Keratinocyte (primary cell): ENCODE measurements at regions not wholly inside any gene's neighbourhood (a gene's known extent, or its start where the extent isn't known, plus 50 kb on each side); places are given as distances from the start of the nearest gene placed in this dataset.

Experiments
- DNase-seq: peaks from one replicate; pipeline ENCODE4 v3.0.0-alpha.2; 2011; ENCODE audit warnings: low read depth, missing footprints, low spot score
- FAIRE-seq: peaks from 2 replicates; lab custom pipeline; 2011; peaks lifted over from hg19 to GRCh38; lab: Jason Lieb, UNC
- H2AFZ ChIP-seq: 2 replicates; pipeline ENCODE4 v1.6.0; 2012; ENCODE audit warnings: low read length, control low read depth, inconsistent platforms; ENCODE audit not compliant: control insufficient read depth
- H3K27ac ChIP-seq: 2 replicates; pipeline ENCODE4 v1.5.1; 2011; ENCODE audit warnings: low read length; ENCODE audit not compliant: control insufficient read depth, insufficient read depth
- H3K27me3 ChIP-seq: 3 replicates; pipeline ENCODE4 v1.6.0; 2011; ENCODE audit warnings: low read length; ENCODE audit not compliant: control insufficient read depth, insufficient read depth; ENCODE audit errors: extremely low read depth
- H3K36me3 ChIP-seq, 2 experiments: 2 replicates in 1 of 2; 3 replicates in 1 of 2; pipeline ENCODE4 v1.5.1; 2011; ENCODE audit warnings: low read length in 2 of 2, mild to moderate bottlenecking in 1 of 2; ENCODE audit not compliant: control insufficient read depth in 2 of 2, insufficient read depth in 2 of 2; ENCODE audit errors: extremely low read depth in 1 of 2
- H3K4me1 ChIP-seq: 3 replicates; pipeline ENCODE4 v1.5.1; 2011; ENCODE audit warnings: low read length; ENCODE audit not compliant: control insufficient read depth, insufficient read depth; ENCODE audit errors: extremely low read depth
- H3K4me2 ChIP-seq: 3 replicates; pipeline ENCODE4 v1.6.0; 2011; ENCODE audit warnings: low read depth, low read length; ENCODE audit not compliant: control insufficient read depth, insufficient read depth; ENCODE audit errors: extremely low read depth
- H3K4me3 ChIP-seq, 3 experiments: fragments of 200-600 bp in 1 of 3; sonication (generic) in 1 of 3; 2 replicates in 2 of 3; 3 replicates in 1 of 3; pipeline ENCODE4 v1.5.1; 2011 to 2016; ENCODE audit warnings: low read length in 3 of 3, mild to moderate bottlenecking in 3 of 3, control low read depth in 2 of 3, inconsistent platforms in 1 of 3, low read depth in 1 of 3, mixed read lengths in 1 of 3, mixed run types in 1 of 3, moderate library complexity in 1 of 3; ENCODE audit not compliant: control insufficient read depth in 2 of 3, insufficient read depth in 2 of 3; ENCODE audit errors: extremely low read depth in 1 of 3
- H3K79me2 ChIP-seq: 2 replicates; pipeline ENCODE4 v1.6.0; 2012; ENCODE audit warnings: low read length; ENCODE audit not compliant: control insufficient read depth, insufficient read depth
- H3K9ac ChIP-seq: 3 replicates; pipeline ENCODE4 v1.6.0; 2011; ENCODE audit warnings: low read length; ENCODE audit not compliant: control insufficient read depth, insufficient read depth; ENCODE audit errors: extremely low read depth
- H3K9me1 ChIP-seq: 3 replicates; pipeline ENCODE4 v1.6.0; 2011; ENCODE audit warnings: low read length; ENCODE audit not compliant: control insufficient read depth, insufficient read depth; ENCODE audit errors: extremely low read depth
- H3K9me3 ChIP-seq: 2 replicates; pipeline ENCODE4 v1.5.1; 2012; ENCODE audit warnings: low read depth, low read length; ENCODE audit not compliant: control insufficient read depth
- H4K20me1 ChIP-seq: 3 replicates; pipeline ENCODE4 v1.6.0; 2011; ENCODE audit warnings: low read length; ENCODE audit not compliant: control insufficient read depth, insufficient read depth; ENCODE audit errors: extremely low read depth
- CTCF ChIP-seq, 3 experiments: IDR thresholded peaks in 1 of 3; conservative IDR thresholded peaks in 1 of 3; optimal IDR thresholded peaks in 1 of 3; 2 replicates in 2 of 3; 3 replicates in 1 of 3; pipeline versions ENCODE3 to v1.5.1; 2011; ENCODE audit warnings: low read length in 3 of 3, mild to moderate bottlenecking in 3 of 3, moderate library complexity in 2 of 3, control low read depth in 1 of 3, inconsistent platforms in 1 of 3; ENCODE audit not compliant: insufficient read depth in 2 of 3; ENCODE audit errors: extremely low read depth in 1 of 3
- EZH2 ChIP-seq: IDR thresholded peaks from one replicate; pipeline ENCODE4 v1.6.1; 2012; ENCODE audit warnings: inconsistent platforms, mild to moderate bottlenecking, low read length, moderate library complexity
- dilution Hi-C: fragments of 300-500 bp; cut with MboI; formaldehyde crosslinking; loops from one replicate; pipeline ENCODE4 v1.7.0; 2020; ENCODE audit warnings: low sequenced_read_pairs; ENCODE audit not compliant: extremely low pct_ligation_motif_present

GRCh38 chr13:103539721-103540381 is 473.6 kb upstream of the SLC10A2 start:
- Histone ChIP-seq H3K4me2 (no peak overlapping the region), H3K79me2 (no peaks in the 10 kb centered on the region), H3K4me1 (no peaks in the 10 kb centered on the region), H3K4me3 (no peak overlapping the region), H2AFZ (no peak overlapping the region), H3K27ac (no peak overlapping the region), H3K27me3 (no peaks in the 10 kb centered on the region), H3K9me3 (no peaks in the 10 kb centered on the region), H3K9me1 (no peaks in the 10 kb centered on the region), H3K36me3 (no peaks in the 10 kb centered on the region), H3K9ac (no peak overlapping the region), H4K20me1 (no peaks in the 10 kb centered on the region)
- DNase-seq = no peak
- no peak for FAIRE-seq
- TF ChIP-seq CTCF (optimal IDR thresholded peaks at IDR 0.05 in 1 of 3, IDR thresholded peaks at IDR 0.05 in 1 of 3, conservative IDR thresholded peaks at IDR 0.05 in 1 of 3; ENCODE audit: extremely low read depth in 1 of 3, insufficient read depth in 2 of 3, low read length in 3 of 3) (no peak), EZH2 (no peak)
- dilution Hi-C loops = no loop called here

- Histone ChIP-seq H3K9me3 (no peaks in the 10 kb centered on the region), H3K27ac (no peak overlapping the region), H3K4me2 (no peak overlapping the region), H3K4me3 (no peak overlapping the region), H3K9me1 (no peaks in the 10 kb centered on the region), H3K79me2 (no peaks in the 10 kb centered on the region), H3K9ac (no peak overlapping the region), H2AFZ (no peak overlapping the region), H3K4me1 (no peaks in the 10 kb centered on the region), H4K20me1 (no peaks in the 10 kb centered on the region), H3K36me3 (no peaks in the 10 kb centered on the region), H3K27me3 (no peaks in the 10 kb centered on the region)
- DNase-seq = no peak
- no peak for TF ChIP-seq EZH2
- TF ChIP-seq CTCF (optimal IDR thresholded peaks at IDR 0.05 in 1 of 3, IDR thresholded peaks at IDR 0.05 in 1 of 3, conservative IDR thresholded peaks at IDR 0.05 in 1 of 3; ENCODE audit: extremely low read depth in 1 of 3, insufficient read depth in 2 of 3, low read length in 3 of 3) = no peak
- FAIRE-seq = no peak
- dilution Hi-C loops = no loop called here
Measured at GRCh38 chr13:103539265-103539664, 473.0 kb upstream of the SLC10A2 start.
